ENCODE measurements at regions not wholly inside any gene's neighbourhood (a gene's known extent, or its start where the extent isn't known, plus 50 kb on each side); places are given as distances from the start of the nearest gene placed in this dataset.

DNA sequence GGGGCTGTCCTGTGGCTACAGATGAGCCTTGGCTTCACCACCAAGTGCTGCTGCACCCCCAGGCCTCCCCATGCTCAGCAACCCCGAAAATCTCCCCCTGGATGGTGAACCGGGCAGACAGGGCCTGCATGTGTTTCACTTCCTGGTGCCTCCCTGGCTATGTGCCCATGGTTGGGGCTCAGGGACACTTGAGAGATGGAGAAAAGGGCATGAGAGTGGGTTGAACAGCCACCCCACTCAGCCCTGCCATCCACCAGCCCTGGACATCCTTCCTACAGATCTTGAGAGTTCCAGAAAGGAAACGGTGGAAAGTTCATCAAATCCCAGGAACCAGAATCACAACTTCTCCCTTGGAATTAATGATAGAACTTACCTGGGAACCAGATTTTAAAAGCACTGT is 74.7 kb upstream of the TEX51 start:
- DNase-seq (ENCODE audit: low spot score in 2 of 2) (no peak), FAIRE-seq (no peak)

DNA sequence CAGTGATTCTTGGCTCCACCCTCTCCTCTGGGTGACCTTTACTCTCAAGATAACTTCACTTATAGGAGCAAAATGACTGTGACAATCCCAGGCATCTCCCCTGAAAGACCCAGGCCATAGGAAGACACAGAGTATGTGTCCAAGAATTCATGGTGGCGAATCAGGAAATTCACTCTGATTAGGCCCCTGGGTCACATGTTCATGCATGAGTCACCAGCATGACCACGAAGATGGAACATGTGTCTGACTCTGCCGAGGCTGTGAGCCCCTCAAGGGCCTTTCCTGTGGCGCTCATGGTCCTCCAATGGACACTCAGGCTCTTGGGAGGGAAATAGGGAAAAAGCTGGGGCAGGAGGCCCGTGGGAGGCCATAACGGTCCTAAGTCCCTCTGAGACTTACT is 74.0 kb upstream of the TEX51 start:
- no peak for FAIRE-seq
- DNase-seq (ENCODE audit: low spot score in 2 of 2): no peak

GRCh38 chr2:126825316-126825715 is 73.4 kb upstream of the TEX51 start:
- no peak for DNase-seq (ENCODE audit: low spot score in 2 of 2)
- no peak for FAIRE-seq

GRCh38 chr2:126826491-126826890 is 72.2 kb upstream of the TEX51 start:
- FAIRE-seq: no peak
- DNase-seq (ENCODE audit: low spot score in 2 of 2): no peak

DNA sequence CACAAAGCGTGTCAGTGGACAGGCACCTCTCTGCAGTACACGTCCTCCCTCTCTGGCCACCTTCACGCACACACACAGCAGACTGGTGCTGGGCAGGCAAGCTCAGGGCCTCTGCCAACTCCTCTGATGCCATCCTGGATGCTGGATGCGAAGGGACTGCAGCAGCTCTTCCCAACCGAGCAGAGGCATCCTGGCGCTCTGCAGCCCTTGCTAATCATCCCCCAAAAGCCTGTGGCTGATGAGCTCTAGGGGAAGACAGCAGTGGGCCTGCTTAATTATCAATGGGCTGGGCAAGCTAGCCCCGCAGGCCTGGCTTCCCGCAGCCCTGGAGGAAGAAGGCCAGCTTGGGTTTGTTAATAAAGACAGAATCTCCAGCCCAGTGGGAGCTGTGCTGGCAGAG is 71.3 kb upstream of the TEX51 start:
- no peak for DNase-seq (ENCODE audit: low spot score in 2 of 2)

GRCh38 chr2:126828051-126828450 is 70.6 kb upstream of the TEX51 start:
- DNase-seq (ENCODE audit: low spot score in 2 of 2): no peak
- no peak for FAIRE-seq

More for the DNA sequence above, 71.3 kb upstream of the TEX51 start:
- no peak for FAIRE-seq

DNA sequence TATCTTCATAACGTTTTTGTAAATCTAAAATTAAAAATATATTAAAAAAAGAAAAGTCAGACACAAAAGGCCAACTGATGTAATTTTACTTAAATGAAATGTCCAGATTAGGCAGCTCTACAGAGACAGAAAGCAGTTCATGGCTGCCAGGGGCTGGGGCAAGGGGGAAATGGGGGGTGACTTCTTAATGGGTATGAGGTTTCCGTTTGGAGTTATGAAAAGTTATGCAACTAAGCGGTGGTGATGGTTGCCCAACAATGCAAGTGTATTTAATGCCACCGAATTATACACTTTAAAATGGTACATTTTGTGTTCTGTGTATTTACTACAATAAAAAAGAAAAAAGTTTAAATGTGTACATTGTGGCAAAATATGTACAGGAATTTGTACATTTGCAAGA is 70.2 kb upstream of the TEX51 start:
- no peak for FAIRE-seq
- no peak for DNase-seq (ENCODE audit: low spot score in 2 of 2)

DNA sequence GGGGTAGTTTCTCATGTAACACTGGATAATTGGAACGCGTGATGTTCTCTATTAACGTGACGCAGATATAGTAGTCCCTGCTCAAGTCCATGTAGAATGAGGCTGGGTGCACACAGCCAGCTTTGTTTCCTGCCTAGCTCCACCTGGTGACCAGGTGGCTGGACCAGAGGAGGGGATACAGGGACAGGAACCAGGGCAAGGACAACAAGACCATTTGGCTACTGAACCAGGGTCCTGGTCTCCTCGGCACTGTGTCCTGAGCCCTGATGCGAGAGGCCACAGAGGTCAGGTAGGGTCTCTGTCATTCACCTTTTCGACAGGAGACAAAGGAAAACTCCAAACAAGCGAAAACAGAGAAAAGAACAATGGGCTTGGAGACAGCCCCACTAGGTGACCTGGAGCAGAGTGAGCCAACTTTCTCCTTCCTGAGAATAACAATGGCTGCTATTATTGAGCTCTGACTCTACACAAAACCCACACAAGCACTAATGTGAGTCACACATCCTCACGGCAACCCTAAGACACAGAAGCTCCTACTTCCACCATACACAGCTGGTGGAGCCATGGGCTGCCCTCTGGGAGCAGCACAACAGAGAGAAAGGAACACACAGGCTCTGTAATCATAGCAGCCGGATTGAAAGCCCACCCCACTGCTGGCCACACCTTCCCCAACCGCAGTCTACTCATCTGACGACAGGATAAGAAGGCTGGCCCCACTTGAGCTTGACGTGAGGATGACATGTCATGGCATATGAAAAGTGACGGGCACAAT is 67.3 kb upstream of the TEX51 start:
- FAIRE-seq (no peak), DNase-seq (ENCODE audit: low spot score in 2 of 2) (no peak)

- FAIRE-seq (no peak), DNase-seq (ENCODE audit: low spot score in 2 of 2) (no peak)
These were observed 66.7 kb upstream of the TEX51 start for GRCh38 chr2:126832014-126832413.

DNA sequence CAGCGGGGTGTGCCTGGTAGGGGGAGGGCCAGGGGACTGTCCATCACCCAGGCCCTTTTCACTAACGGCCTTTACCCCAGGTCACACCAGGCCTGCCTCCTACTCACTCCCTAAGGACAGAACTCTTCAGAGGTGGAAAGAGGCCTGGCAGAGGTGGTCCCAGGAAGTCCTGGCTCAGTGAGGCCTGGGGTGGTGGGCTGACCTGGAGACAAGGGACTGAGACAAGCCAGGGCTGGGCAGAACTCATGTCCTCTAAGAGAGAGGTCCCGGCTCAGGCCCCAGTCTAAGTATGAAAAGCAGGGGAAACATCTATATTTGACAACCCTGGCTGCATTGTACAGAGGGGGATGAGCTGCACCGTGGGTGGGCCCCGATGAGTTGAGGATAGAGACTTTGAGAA is 65.9 kb upstream of the TEX51 start:
- no peak for FAIRE-seq
- DNase-seq (ENCODE audit: low spot score in 2 of 2): no peak

GRCh38 chr2:126834006-126834659 is 64.6 kb upstream of the TEX51 start:
- FAIRE-seq: no peak
- no peak for DNase-seq (ENCODE audit: low spot score in 2 of 2)

- FAIRE-seq (no peak), DNase-seq (ENCODE audit: low spot score in 2 of 2) (no peak)
These were observed 63.4 kb upstream of the TEX51 start for GRCh38 chr2:126835261-126835660.

DNA sequence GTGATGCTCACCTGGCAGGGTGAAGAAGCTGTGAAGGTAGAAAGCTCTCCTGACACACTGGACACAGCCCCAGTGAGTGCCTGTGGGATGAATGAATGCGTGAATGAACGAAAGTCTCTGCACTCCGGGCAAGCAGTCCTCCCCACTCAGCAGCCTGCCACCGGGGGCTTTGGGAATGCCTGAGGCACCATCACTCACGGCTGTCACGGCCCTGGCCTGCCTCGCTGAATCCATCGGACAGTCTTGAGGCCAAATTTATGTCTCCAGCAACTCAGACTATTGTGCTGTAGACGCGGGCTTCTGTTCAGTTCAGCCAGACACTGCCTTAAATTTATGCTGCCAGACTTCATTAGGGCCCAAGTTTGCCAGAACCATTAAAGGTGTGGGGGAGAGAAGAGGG is 62.9 kb upstream of the TEX51 start:
- FAIRE-seq: no peak
- DNase-seq (ENCODE audit: low spot score in 2 of 2): no peak

DNA sequence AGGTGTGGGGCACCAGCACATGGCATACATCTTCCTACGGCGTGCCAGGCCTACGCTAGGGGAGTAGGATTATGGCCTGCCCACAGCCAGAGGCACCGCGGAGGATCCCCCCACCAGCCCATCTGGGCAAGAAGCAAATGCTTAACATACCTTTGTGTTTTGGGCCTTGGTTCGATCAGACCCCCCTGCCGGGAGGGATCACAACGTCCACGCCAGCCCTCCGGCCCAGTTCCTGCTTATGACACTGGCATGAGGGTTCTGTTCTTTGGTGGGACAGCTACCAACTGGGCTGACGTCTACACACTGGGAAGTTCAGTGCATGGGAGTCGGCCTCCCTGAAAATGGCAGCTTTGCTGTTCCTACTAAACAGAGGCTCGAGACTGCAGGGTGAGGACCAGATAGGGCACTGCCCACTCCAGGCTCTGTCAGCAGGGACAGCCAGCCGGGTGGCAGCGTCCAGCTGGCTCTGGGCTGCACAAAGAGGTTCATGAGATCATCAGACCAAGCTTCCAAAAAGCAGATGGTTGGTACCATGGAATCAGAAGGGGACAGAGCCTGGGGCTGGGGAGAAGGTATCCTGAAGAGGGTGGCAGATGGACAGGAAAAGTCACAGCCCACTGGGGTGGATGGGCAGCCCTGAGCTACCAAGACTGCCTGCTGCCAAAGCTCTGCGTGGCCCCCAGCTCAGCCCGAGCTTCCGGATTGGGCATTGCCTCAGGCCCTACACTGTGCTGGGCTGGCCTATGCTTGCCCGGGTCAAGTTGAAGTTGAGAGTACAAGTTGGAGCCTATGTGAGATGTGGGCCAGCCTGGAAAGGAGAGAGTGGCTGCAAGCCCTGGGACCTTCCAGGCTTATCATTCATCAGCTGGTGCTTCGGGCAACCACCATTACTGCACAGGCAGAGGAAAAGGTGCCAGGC is 61.7 kb upstream of the TEX51 start:
- FAIRE-seq: no peak
- DNase-seq (ENCODE audit: low spot score in 2 of 2): no peak

DNA sequence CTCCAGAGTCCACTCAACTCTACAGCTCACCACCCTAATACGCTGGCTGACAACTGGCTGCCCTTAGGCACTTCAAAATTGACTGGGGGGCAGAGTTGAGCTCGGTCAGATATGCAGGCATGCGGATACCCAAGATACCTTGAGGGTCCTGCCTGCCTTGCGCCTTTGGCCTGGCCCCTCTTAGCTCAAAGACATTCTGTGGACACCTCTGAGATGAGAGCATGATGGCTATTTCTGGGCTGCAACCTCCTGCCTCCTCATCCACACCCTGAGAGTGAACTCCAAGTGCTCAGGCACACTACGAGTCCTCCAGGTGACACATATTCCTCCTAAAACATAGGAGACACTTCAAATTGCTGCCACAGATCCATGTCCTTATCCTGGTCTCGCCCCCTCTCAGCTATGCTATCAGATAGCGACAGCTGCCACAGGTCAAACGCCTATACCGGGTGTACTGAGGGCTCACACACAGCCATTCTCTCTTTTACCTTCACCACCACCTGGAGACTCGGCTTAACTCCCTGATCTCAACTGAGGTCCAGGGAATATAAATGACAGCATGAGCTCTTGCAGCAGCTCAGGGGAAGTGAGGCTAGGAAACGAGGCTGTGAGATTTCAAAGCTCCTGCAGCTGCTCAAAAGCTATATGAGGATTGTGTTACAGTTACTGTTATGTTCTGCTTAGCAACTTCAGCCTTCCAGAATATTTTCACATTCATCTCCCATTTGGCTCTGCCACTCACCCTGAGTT is 60.5 kb upstream of the TEX51 start:
- no peak for FAIRE-seq
- DNase-seq (ENCODE audit: low spot score in 2 of 2): no peak

DNA sequence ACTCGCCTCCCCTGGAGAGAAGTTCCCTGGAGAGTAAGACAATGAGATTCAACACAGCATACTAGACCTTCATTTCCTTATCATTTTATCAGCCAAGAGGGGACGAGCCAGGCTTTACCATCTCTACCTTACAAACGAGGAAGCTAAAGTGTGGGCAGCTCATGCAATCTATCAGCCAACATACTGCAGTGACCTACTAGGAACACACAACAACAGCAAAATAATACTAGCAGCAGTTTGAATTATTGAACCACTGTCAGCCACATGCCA is 60.0 kb upstream of the TEX51 start:
- no peak for DNase-seq (ENCODE audit: low spot score in 2 of 2)

GRCh38 chr2:126839796-126840195 is 58.9 kb upstream of the TEX51 start:
- no peak for DNase-seq (ENCODE audit: low spot score in 2 of 2)
- FAIRE-seq: no peak

More for the DNA sequence above, 60.0 kb upstream of the TEX51 start:
- no peak for FAIRE-seq

- FAIRE-seq: no peak
- no peak for DNase-seq (ENCODE audit: low spot score in 2 of 2)
These were observed 55.6 kb upstream of the TEX51 start for GRCh38 chr2:126843081-126843480.

- FAIRE-seq (no peak), DNase-seq (ENCODE audit: low spot score in 2 of 2) (no peak)
These were observed 52.4 kb upstream of the TEX51 start for GRCh38 chr2:126846241-126846640.
